HepG2 (cell line): ENCODE measurements at regions not wholly inside any gene's neighbourhood (a gene's known extent, or its start where the extent isn't known, plus 50 kb on each side); places are given as distances from the start of the nearest gene placed in this dataset.

ENCODE experiments used
- CEBPG ChIP-seq: IDR thresholded peaks from 2 replicates; pipeline ENCODE4 v1.6.1; 2016
- EHMT2 ChIP-seq: fragments of 200-600 bp; sonication (generic); IDR thresholded peaks from 2 replicates; pipeline ENCODE4 v1.7.0; 2017; ENCODE audit warnings: antibody characterized with exemption, low read depth, low read length, borderline replicate concordance
- GATA4 ChIP-seq: sonication (generic); IDR thresholded peaks from 2 replicates; pipeline ENCODE4 v1.6.1; 2016; ENCODE audit warnings: antibody characterized with exemption, low read depth, borderline replicate concordance
- HCFC1 ChIP-seq: fragments of 150-350 bp; IDR thresholded peaks from 2 replicates; pipeline ENCODE4 v1.6.1; 2014; ENCODE audit warnings: low read depth, low read length
- HMGXB4 ChIP-seq, 2 experiments: sonication (generic) in 1 of 2; formaldehyde crosslinking in 1 of 2; IDR thresholded peaks; 2 replicates each; pipeline versions ENCODE4 v1.4.0 to v1.6.1; 2018 to 2020; ENCODE audit warnings: missing genetic modification reagents in 2 of 2, borderline replicate concordance in 1 of 2, low read depth in 1 of 2, mild to moderate bottlenecking in 1 of 2, missing biosample characterization in 1 of 2
- HOMEZ ChIP-seq: IDR thresholded peaks from 2 replicates; pipeline ENCODE4 v1.6.1; 2016; ENCODE audit warnings: low read depth
- MXD1 ChIP-seq: sonication (generic); formaldehyde crosslinking; IDR thresholded peaks from 2 replicates; pipeline ENCODE4 v1.4.0; 2020; ENCODE audit warnings: mild to moderate bottlenecking, missing genetic modification reagents
- MZF1 ChIP-seq: sonication (generic); formaldehyde crosslinking; IDR thresholded peaks from 2 replicates; pipeline ENCODE4 v1.8.1; 2023; ENCODE audit warnings: mild to moderate bottlenecking, missing genetic modification reagents, borderline replicate concordance
- NFKBIZ ChIP-seq: IDR thresholded peaks from 2 replicates; pipeline ENCODE4 v1.6.1; 2018; ENCODE audit warnings: missing genetic modification reagents, missing compliant biosample characterization
- PRDM10 ChIP-seq: sonication (generic); formaldehyde crosslinking; IDR thresholded peaks from 2 replicates; pipeline ENCODE4 v1.4.0; 2020; ENCODE audit warnings: low read depth, missing genetic modification reagents
- RBM39 ChIP-seq: fragments of 200-400 bp; formaldehyde crosslinking; IDR thresholded peaks from one replicate; pipeline ENCODE4 v1.6.1; 2018; ENCODE audit warnings: antibody characterized with exemption, mild to moderate bottlenecking, low read depth, low read length; ENCODE audit not compliant: poor library complexity, severe bottlenecking
- STAT6 ChIP-seq: sonication (generic); formaldehyde crosslinking; IDR thresholded peaks from 2 replicates; pipeline ENCODE4 v1.4.0; 2020; ENCODE audit warnings: missing genetic modification reagents, mild to moderate bottlenecking, borderline replicate concordance
- ZC3H13 ChIP-seq: sonication (generic); formaldehyde crosslinking; IDR thresholded peaks from 2 replicates; pipeline ENCODE4 v1.8.1; 2023; ENCODE audit warnings: mild to moderate bottlenecking, missing genetic modification reagents, moderate library complexity
- ZNF10 ChIP-seq: sonication (generic); formaldehyde crosslinking; IDR thresholded peaks from 2 replicates; pipeline ENCODE4 v1.4.0; 2020; ENCODE audit warnings: mild to moderate bottlenecking, low read depth, missing genetic modification reagents, borderline replicate concordance
- ZNF30 ChIP-seq: sonication (generic); formaldehyde crosslinking; IDR thresholded peaks from 2 replicates; pipeline ENCODE4 v1.5.0; 2020; ENCODE audit warnings: mild to moderate bottlenecking, missing genetic modification reagents
- ZNF343 ChIP-seq: sonication (generic); formaldehyde crosslinking; IDR thresholded peaks from 2 replicates; pipeline ENCODE4 v1.4.0; 2020; ENCODE audit warnings: mild to moderate bottlenecking, missing genetic modification reagents
- ZNF629 ChIP-seq: sonication (generic); formaldehyde crosslinking; conservative IDR thresholded peaks from 2 replicates; pipeline ENCODE4 v1.5.0; 2020; ENCODE audit warnings: missing genetic modification reagents
- ZSCAN29 ChIP-seq: sonication (generic); formaldehyde crosslinking; conservative IDR thresholded peaks from 2 replicates; pipeline ENCODE4 v1.4.0; 2020; ENCODE audit warnings: mild to moderate bottlenecking, missing genetic modification reagents
- ZSCAN31 ChIP-seq: sonication (generic); formaldehyde crosslinking; IDR thresholded peaks from 2 replicates; pipeline ENCODE4 v1.5.0; 2020; ENCODE audit warnings: low read depth, mild to moderate bottlenecking, missing genetic modification reagents

- TF ChIP-seq HMGXB4 (CRISPR knock-in tag; IDR thresholded peaks at IDR 0.05; ENCODE audit: borderline replicate concordance in 1 of 2, low read depth in 1 of 2) (peak; percentile 49 to 56; a peak in 2 of 4 replicates), ZSCAN31 (CRISPR knock-in tag) (no peak), PRDM10 (CRISPR knock-in tag) (peak; percentile 73; the same call in 1 of the 2 replicates), ZNF343 (CRISPR knock-in tag) (no peak), HCFC1 (no peak), CEBPG (CRISPR knock-in tag) (peak; percentile 100), STAT6 (CRISPR knock-in tag) (peak; percentile 74; the same call in 1 of the 2 replicates), ZC3H13 (CRISPR knock-in tag) (0 out of 2 replicates have a peak, but pooled peaks have one; percentile 32), MZF1 (CRISPR knock-in tag) (no peak), ZNF10 (CRISPR knock-in tag) (no peak), ZSCAN29 (peak; percentile 84), NFKBIZ (CRISPR knock-in tag) (peak; percentile 90; the same call in 1 of the 2 replicates), ZNF629 (CRISPR knock-in tag) (0 out of 2 replicates have a peak, but pooled peaks have one; percentile 18), EHMT2 (no peak), GATA4 (peak; percentile 82; the same call in 1 of the 2 replicates), HOMEZ (CRISPR knock-in tag) (peak; percentile 98), ZNF30 (CRISPR knock-in tag) (no peak), MXD1 (CRISPR knock-in tag) (no peak), RBM39 (no peak)
Measured at GRCh38 chr3:171967137-171967783, 72.1 kb upstream of the FNDC3B start (continued).
